ENCODE measurements at regions not wholly inside any gene's neighbourhood (a gene's known extent, or its start where the extent isn't known, plus 50 kb on each side); places are given as distances from the start of the nearest gene placed in this dataset.

DNA sequence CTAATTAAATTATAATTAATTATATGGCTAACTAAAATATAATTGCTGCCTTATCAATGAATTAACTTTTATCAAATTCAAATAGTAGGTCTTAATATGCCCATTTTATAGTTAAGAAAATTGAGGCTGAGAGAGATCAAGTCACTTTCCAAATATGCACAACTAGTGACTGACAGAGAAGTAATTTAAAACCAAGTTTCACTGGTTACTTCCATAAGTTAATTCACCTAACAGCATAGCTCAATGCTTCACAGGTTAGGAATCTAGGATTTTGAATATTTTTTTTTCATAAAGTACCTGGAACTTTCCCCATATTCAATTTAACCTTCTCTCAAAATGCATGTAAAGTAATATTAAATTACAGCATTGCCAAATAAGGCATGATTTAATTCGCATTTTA, 134.4 kb upstream of the VEGFC start:
- TF ChIP-seq GATA3 (IDR thresholded peaks at IDR 0.05; ENCODE audit: low read depth, low read length) (no peak), GATA2 (IDR thresholded peaks at IDR 0.05; ENCODE audit: low read depth, low read length) (no peak)
